ENCODE measurements at regions not wholly inside any gene's neighbourhood (a gene's known extent, or its start where the extent isn't known, plus 50 kb on each side); places are given as distances from the start of the nearest gene placed in this dataset.

DNA sequence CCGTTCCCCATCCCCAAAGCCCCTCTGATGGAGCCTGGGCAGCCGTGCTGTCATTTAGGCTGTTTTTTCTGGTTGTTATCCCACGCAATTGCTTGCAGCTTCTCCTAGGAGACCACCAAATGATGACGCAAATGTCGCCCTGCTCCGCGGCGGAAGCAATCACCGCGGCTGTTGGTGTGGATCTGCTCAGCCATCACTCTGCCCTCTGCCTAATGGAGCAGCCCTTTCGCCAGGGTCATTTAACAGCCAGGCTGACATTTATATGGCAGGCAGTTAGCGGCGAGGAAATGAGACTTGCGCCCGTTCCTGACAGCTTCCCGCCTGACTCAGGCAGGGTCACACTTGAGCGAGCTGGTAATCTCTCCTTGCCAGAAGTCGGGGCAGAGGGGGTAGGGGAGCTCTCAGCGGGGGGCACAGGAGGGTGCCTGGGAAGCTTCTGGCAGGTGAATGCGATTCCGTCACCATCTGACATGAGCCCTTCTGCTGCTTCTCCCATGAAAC is 97.9 kb upstream of the RTL6 start:
- Histone ChIP-seq H3K4me1 (peaks cover 73% of the 10 kb centered on the region), H3K36me3 (no peaks in the 10 kb centered on the region), H3K9ac (no peak overlapping the region), H3K4me3 (0 out of 2 replicates have a peak overlapping the region, but pooled peaks have one; percentile 4), H3K27ac (no peak overlapping the region), H3K9me3 (no peaks in the 10 kb centered on the region), H3K4me2 (peak overlapping the region; percentile 90), H4K20me1 (peaks cover 10% of the 10 kb centered on the region; the same call in 1 of the 2 replicates), H3K27me3 (no peaks in the 10 kb centered on the region)
- no peak for TF ChIP-seq Cebpa-rat (IDR thresholded peaks at IDR 0.05)

DNA sequence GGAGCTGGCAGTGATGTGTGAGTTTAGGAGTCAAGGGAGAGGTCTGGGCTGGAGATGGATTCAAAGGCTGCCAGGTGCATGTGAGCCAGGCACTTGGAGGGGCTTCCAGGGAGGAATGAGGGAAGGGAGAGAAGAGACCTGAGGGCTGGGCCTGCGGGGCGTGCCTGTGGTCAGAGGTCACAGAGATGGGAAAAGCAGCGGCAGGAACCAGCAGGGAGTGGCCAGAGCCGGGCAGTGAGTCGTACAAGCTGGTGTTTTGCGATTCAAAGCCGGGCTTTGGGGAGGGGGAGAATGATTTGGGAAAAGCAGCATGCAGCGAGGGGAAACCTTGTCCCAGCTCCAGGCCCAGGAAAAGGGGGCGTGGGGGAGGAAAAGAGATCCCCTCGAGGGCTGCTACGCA is 96.9 kb upstream of the RTL6 start:
- no peaks in the 10 kb centered on the region for H3K27me3 ChIP-seq
- peaks cover under 1% of the 10 kb centered on the region; the same call in 1 of the 2 replicates for H4K20me1 ChIP-seq
- no peak overlapping the region for H3K9ac ChIP-seq
- TF ChIP-seq Cebpa-rat (IDR thresholded peaks at IDR 0.05): no peak
- peaks cover 64% of the 10 kb centered on the region for H3K4me1 ChIP-seq
- H3K4me2 ChIP-seq: peak overlapping the region; percentile 90
- no peaks in the 10 kb centered on the region for H3K36me3 ChIP-seq
- no peaks in the 10 kb centered on the region for H3K9me3 ChIP-seq
- no peak overlapping the region for H3K4me3 ChIP-seq
- H3K27ac ChIP-seq: no peak overlapping the region

DNA sequence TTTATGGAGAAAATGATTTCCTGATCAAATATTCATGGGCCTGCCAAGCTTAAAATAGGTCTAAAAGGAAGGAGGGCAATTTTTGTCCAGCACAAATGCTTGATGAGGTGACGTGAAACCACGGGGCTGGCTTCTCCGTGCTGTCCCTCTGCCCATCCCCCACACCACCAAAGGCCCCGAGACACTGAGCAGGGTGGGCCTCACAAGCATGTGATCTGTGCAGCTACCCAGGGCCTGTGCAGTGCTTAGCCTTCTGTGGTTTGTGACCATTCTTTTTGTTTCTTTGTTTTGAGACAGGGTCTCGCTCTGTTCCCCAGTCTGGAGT is 94.8 kb upstream of the RTL6 start:
- no peak for TF ChIP-seq Cebpa-rat (IDR thresholded peaks at IDR 0.05)
- H3K9me3 ChIP-seq: no peaks in the 10 kb centered on the region
- H4K20me1 ChIP-seq: no peaks in the 10 kb centered on the region; the same call in 1 of the 2 replicates
- H3K27me3 ChIP-seq: no peaks in the 10 kb centered on the region
- H3K36me3 ChIP-seq: no peaks in the 10 kb centered on the region
- H3K9ac ChIP-seq: no peak overlapping the region
- H3K4me3 ChIP-seq: no peak overlapping the region
- peaks cover 42% of the 10 kb centered on the region for H3K4me1 ChIP-seq
- peak overlapping the region; percentile 11; the same call in 1 of the 2 replicates for H3K4me2 ChIP-seq
- no peak overlapping the region for H3K27ac ChIP-seq

GRCh38 chr22:44592126-44592823 is 94.2 kb upstream of the RTL6 start:
- H3K9ac ChIP-seq: no peak overlapping the region
- no peaks in the 10 kb centered on the region for H3K36me3 ChIP-seq
- H3K9me3 ChIP-seq: no peaks in the 10 kb centered on the region
- H3K27ac ChIP-seq: no peak overlapping the region
- H3K4me2 ChIP-seq: peak overlapping the region; percentile 11; the same call in 1 of the 2 replicates
- no peaks in the 10 kb centered on the region for H3K27me3 ChIP-seq
- H3K4me1 ChIP-seq: peaks cover 40% of the 10 kb centered on the region
- no peaks in the 10 kb centered on the region; the same call in 1 of the 2 replicates for H4K20me1 ChIP-seq
- no peak for TF ChIP-seq Cebpa-rat (IDR thresholded peaks at IDR 0.05)
- no peak overlapping the region for H3K4me3 ChIP-seq

GRCh38 chr22:44591146-44591790 is 93.2 kb upstream of the RTL6 start:
- no peaks in the 10 kb centered on the region for H3K27me3 ChIP-seq

GRCh38 chr22:44590291-44590690 is 92.3 kb upstream of the RTL6 start:
- no peaks in the 10 kb centered on the region for H3K9me3 ChIP-seq
- H3K4me2 ChIP-seq: no peak overlapping the region
- H4K20me1 ChIP-seq: no peaks in the 10 kb centered on the region
- H3K4me1 ChIP-seq: peaks cover 34% of the 10 kb centered on the region
- H3K4me3 ChIP-seq: no peak overlapping the region
- no peaks in the 10 kb centered on the region for H3K36me3 ChIP-seq
- H3K27ac ChIP-seq: no peak overlapping the region
- no peak for TF ChIP-seq Cebpa-rat (IDR thresholded peaks at IDR 0.05)
- no peak overlapping the region for H3K9ac ChIP-seq
- H3K27me3 ChIP-seq: no peaks in the 10 kb centered on the region

More at GRCh38 chr22:44591146-44591790, 93.2 kb upstream of the RTL6 start:
- Histone ChIP-seq H4K20me1 (no peaks in the 10 kb centered on the region), H3K27ac (no peak overlapping the region), H3K9me3 (no peaks in the 10 kb centered on the region), H3K4me1 (peaks cover 40% of the 10 kb centered on the region), H3K36me3 (no peaks in the 10 kb centered on the region), H3K9ac (no peak overlapping the region), H3K4me2 (no peak overlapping the region), H3K4me3 (no peak overlapping the region)
- no peak for TF ChIP-seq Cebpa-rat (IDR thresholded peaks at IDR 0.05)

- Histone ChIP-seq H3K4me2 (no peak overlapping the region), H3K27me3 (no peaks in the 10 kb centered on the region), H3K36me3 (no peaks in the 10 kb centered on the region), H4K20me1 (no peaks in the 10 kb centered on the region), H3K9ac (no peak overlapping the region), H3K27ac (no peak overlapping the region), H3K9me3 (no peaks in the 10 kb centered on the region), H3K4me1 (peaks cover 30% of the 10 kb centered on the region), H3K4me3 (no peak overlapping the region)
- TF ChIP-seq Cebpa-rat (IDR thresholded peaks at IDR 0.05): no peak
These were observed 91.8 kb upstream of the RTL6 start for GRCh38 chr22:44589831-44590230.

GRCh38 chr22:44588348-44588747 is 90.3 kb upstream of the RTL6 start:
- TF ChIP-seq Cebpa-rat (IDR thresholded peaks at IDR 0.05): no peak
- Histone ChIP-seq H3K9ac (no peak overlapping the region), H3K4me3 (no peak overlapping the region), H3K4me2 (no peak overlapping the region), H4K20me1 (no peaks in the 10 kb centered on the region), H3K27me3 (no peaks in the 10 kb centered on the region), H3K27ac (no peak overlapping the region), H3K36me3 (no peaks in the 10 kb centered on the region), H3K9me3 (no peaks in the 10 kb centered on the region), H3K4me1 (peaks cover 26% of the 10 kb centered on the region)

DNA sequence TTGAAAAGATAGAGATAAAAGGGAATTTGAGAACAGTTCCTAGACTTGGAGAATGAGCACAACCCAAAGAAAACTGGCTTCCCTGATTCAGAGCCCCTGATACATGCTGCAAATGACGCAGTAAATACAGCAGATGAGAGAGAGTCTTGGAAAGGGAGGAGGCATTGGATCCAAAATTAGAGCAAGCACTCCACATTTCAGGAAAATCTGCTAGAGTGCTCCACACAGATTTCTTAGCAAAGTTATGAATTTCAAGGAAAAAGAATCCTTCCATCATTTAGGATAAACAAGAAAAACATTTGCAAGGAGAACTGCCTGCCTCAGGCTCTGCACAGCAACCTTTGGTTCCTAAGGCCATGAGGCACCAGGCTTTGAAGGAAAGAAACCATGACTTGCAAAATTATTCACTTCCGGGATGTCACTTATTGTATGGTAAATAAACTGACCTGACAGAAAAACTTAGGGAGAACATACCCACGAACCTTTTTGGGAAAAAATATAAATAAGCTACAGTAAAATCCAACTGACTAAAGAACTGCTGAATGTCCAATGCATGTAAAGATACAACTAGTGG is 89.8 kb upstream of the RTL6 start:
- peaks cover 21% of the 10 kb centered on the region for H3K4me1 ChIP-seq
- H3K4me2 ChIP-seq: no peak overlapping the region
- H4K20me1 ChIP-seq: no peaks in the 10 kb centered on the region
- H3K27ac ChIP-seq: no peak overlapping the region
- H3K4me3 ChIP-seq: no peak overlapping the region
- no peaks in the 10 kb centered on the region for H3K9me3 ChIP-seq
- no peak overlapping the region for H3K9ac ChIP-seq
- no peaks in the 10 kb centered on the region for H3K36me3 ChIP-seq
- H3K27me3 ChIP-seq: no peaks in the 10 kb centered on the region
- TF ChIP-seq Cebpa-rat (IDR thresholded peaks at IDR 0.05): no peak
